Trophoblast cell (in vitro differentiated cells and primary cell): ENCODE measurements at regions not wholly inside any gene's neighbourhood (a gene's known extent, or its start where the extent isn't known, plus 50 kb on each side); places are given as distances from the start of the nearest gene placed in this dataset.

ENCODE experiments used
- DNase-seq, 2 donors: peaks; one replicate each; pipeline ENCODE4 v3.0.0-alpha.2; 2016
- H2AFZ ChIP-seq: 2 replicates; pipeline ENCODE4 v1.6.1; 2013; ENCODE audit warnings: low read length, moderate library complexity, mild to moderate bottlenecking; ENCODE audit not compliant: insufficient read depth, poor library complexity
- H2AK5ac ChIP-seq: 2 replicates; pipeline ENCODE4 v1.6.1; 2013; ENCODE audit warnings: mild to moderate bottlenecking, low read length
- H2BK120ac ChIP-seq: 2 replicates; pipeline ENCODE4 v1.6.1; 2013; ENCODE audit warnings: low read length, mild to moderate bottlenecking, moderate library complexity; ENCODE audit not compliant: insufficient read depth, poor library complexity
- H2BK12ac ChIP-seq: 2 replicates; pipeline ENCODE4 v1.6.1; 2013; ENCODE audit warnings: mild to moderate bottlenecking, low read length, moderate library complexity
- H2BK5ac ChIP-seq: 2 replicates; pipeline ENCODE4 v1.6.1; 2013; ENCODE audit warnings: low read length, low read depth, moderate library complexity, mild to moderate bottlenecking; ENCODE audit not compliant: poor library complexity
- H3K14ac ChIP-seq: 2 replicates; pipeline ENCODE4 v1.6.1; 2013; ENCODE audit warnings: mild to moderate bottlenecking, low read length
- H3K18ac ChIP-seq: 2 replicates; pipeline ENCODE4 v1.6.1; 2013; ENCODE audit warnings: mild to moderate bottlenecking, low read length
- H3K23ac ChIP-seq: 2 replicates; pipeline ENCODE4 v1.6.1; 2013; ENCODE audit warnings: low read length
- H3K27ac ChIP-seq: 2 replicates; pipeline ENCODE4 v1.5.1; 2013; ENCODE audit warnings: low read depth, mild to moderate bottlenecking, inconsistent platforms, low read length, moderate library complexity
- H3K27me3 ChIP-seq: 2 replicates; pipeline ENCODE4 v1.6.1; 2013; ENCODE audit warnings: inconsistent platforms, mild to moderate bottlenecking, low read length, moderate library complexity; ENCODE audit not compliant: insufficient read depth
- H3K36me3 ChIP-seq, 2 experiments: 1 replicate in 1 of 2; 2 replicates in 1 of 2; pipeline ENCODE4 v1.6.1; 2013; ENCODE audit warnings: low read length in 2 of 2, mild to moderate bottlenecking in 2 of 2, moderate library complexity in 1 of 2; ENCODE audit not compliant: insufficient read depth in 2 of 2, control insufficient read depth in 1 of 2
- H3K4ac ChIP-seq: 2 replicates; pipeline ENCODE4 v1.6.1; 2013; ENCODE audit warnings: low read depth, mild to moderate bottlenecking, low read length, moderate library complexity
- H3K4me1 ChIP-seq, 2 experiments: 1 replicate in 1 of 2; 2 replicates in 1 of 2; pipeline ENCODE4 v1.6.1; 2013; ENCODE audit warnings: low read length in 2 of 2, mild to moderate bottlenecking in 2 of 2, moderate library complexity in 1 of 2; ENCODE audit not compliant: insufficient read depth in 2 of 2, control insufficient read depth in 1 of 2
- H3K4me2 ChIP-seq: 2 replicates; pipeline ENCODE4 v1.6.1; 2013; ENCODE audit warnings: inconsistent platforms, mild to moderate bottlenecking, low read length, moderate library complexity
- H3K4me3 ChIP-seq: 2 replicates; pipeline ENCODE4 v1.5.1; 2013; ENCODE audit warnings: mild to moderate bottlenecking, low read depth, low read length, inconsistent platforms
- H3K79me1 ChIP-seq: one replicate; pipeline ENCODE4 v1.6.1; 2013; ENCODE audit warnings: low read length
- H3K79me2 ChIP-seq: 2 replicates; pipeline ENCODE4 v1.6.1; 2013; ENCODE audit warnings: low read length, mild to moderate bottlenecking; ENCODE audit not compliant: control insufficient read depth, insufficient read depth, poor library complexity
- H3K9ac ChIP-seq: 2 replicates; pipeline ENCODE4 v1.6.1; 2013; ENCODE audit warnings: mild to moderate bottlenecking, low read length
- H3K9me3 ChIP-seq: 2 replicates; pipeline ENCODE4 v1.6.1; 2013; ENCODE audit warnings: low read depth, mild to moderate bottlenecking, control low read depth, inconsistent platforms, low read length; ENCODE audit not compliant: insufficient read depth
- H4K12ac ChIP-seq: 2 replicates; pipeline ENCODE4 v1.6.1; 2013; ENCODE audit warnings: low read depth, mild to moderate bottlenecking, low read length, moderate library complexity
- H4K8ac ChIP-seq: 2 replicates; pipeline ENCODE4 v1.6.1; 2013; ENCODE audit warnings: low read depth, mild to moderate bottlenecking, low read length, moderate library complexity
- H4K91ac ChIP-seq: one replicate; pipeline ENCODE4 v1.6.1; 2013; ENCODE audit warnings: low read depth, mild to moderate bottlenecking, low read length, moderate library complexity
- WGBS: extraction: QIAGEN DNeasy Blood & Tissue Kit; methylation state at CpG from one replicate; pipeline ENCODE4 v1.1.7; 2013; ENCODE audit warnings: missing lambda C conversion rate; ENCODE audit not compliant: insufficient read length, insufficient coverage; ENCODE audit errors: extremely low coverage; 5-methylcytosine and 5-hydroxymethylcytosine counted together

GRCh38 chr6:140463312-140463710 is 1088.9 kb upstream of the CITED2 start:
- Histone ChIP-seq H3K36me3 (no peaks in the 10 kb centered on the region), H2BK12ac (peak overlapping the region; percentile 64), H4K8ac (peak overlapping the region; percentile 70), H3K4me3 (no peak overlapping the region), H3K18ac (no peak overlapping the region), H3K4me1 (peaks cover 0 to 3% of the 10 kb centered on the region in 2 experiments), H3K79me2 (no peaks in the 10 kb centered on the region), H3K4me2 (no peak overlapping the region), H3K23ac (no peak overlapping the region), H3K27ac (peak overlapping the region; percentile 94), H3K4ac (no peak overlapping the region), H4K91ac (peak overlapping the region; percentile 62), H3K14ac (no peak overlapping the region), H2AK5ac (no peak overlapping the region), H2BK5ac (peak overlapping the region; percentile 94), H3K9ac (no peak overlapping the region), H3K9me3 (no peaks in the 10 kb centered on the region), H3K27me3 (no peaks in the 10 kb centered on the region), H2AFZ (no peak overlapping the region), H4K12ac (no peak overlapping the region), H3K79me1 (peaks cover 6% of the 10 kb centered on the region), H2BK120ac (peak overlapping the region; percentile 51)
- no peak for DNase-seq
- no CpG with 5 or more reads among the region's 2 CpGs for WGBS

- WGBS, result no CpG with 5 or more reads among the region's 3 CpGs
- Histone ChIP-seq H4K91ac (no peak overlapping the region), H3K14ac (no peak overlapping the region), H3K4ac (no peak overlapping the region), H2BK5ac (no peak overlapping the region), H2BK12ac (no peak overlapping the region), H3K4me1 (peaks cover 0 to 6% of the 10 kb centered on the region in 2 experiments), H3K4me3 (no peak overlapping the region), H3K4me2 (no peak overlapping the region), H3K9me3 (no peaks in the 10 kb centered on the region), H4K8ac (no peak overlapping the region), H4K12ac (no peak overlapping the region), H3K27ac (peak overlapping the region; percentile 94), H3K79me2 (no peaks in the 10 kb centered on the region), H3K18ac (no peak overlapping the region), H3K79me1 (peaks cover 6% of the 10 kb centered on the region), H3K23ac (no peak overlapping the region), H3K9ac (no peak overlapping the region), H2AK5ac (no peak overlapping the region), H2AFZ (no peak overlapping the region), H2BK120ac (no peak overlapping the region), H3K36me3 (no peaks in the 10 kb centered on the region), H3K27me3 (no peaks in the 10 kb centered on the region)
- DNase-seq, result peak; percentile 69 to 97
Observed at GRCh38 chr6:140462453-140463311, 1088.2 kb upstream of the CITED2 start.

- DNase-seq, result no peak
- peaks cover 0 to 6% of the 10 kb centered on the region in 2 experiments for H3K4me1 ChIP-seq
- no peak overlapping the region for H4K12ac ChIP-seq
- H3K79me1 ChIP-seq, result peaks cover 6% of the 10 kb centered on the region
- H3K9ac ChIP-seq, result no peak overlapping the region
- H3K4ac ChIP-seq, result no peak overlapping the region
- no peak overlapping the region for H2BK5ac ChIP-seq
- no peak overlapping the region for H2AFZ ChIP-seq
- no peak overlapping the region for H4K91ac ChIP-seq
- no peak overlapping the region for H3K18ac ChIP-seq
- no peak overlapping the region for H3K14ac ChIP-seq
- no peaks in the 10 kb centered on the region for H3K9me3 ChIP-seq
- peak overlapping the region; percentile 31 for H2BK120ac ChIP-seq
- H4K8ac ChIP-seq, result no peak overlapping the region
- no peaks in the 10 kb centered on the region for H3K27me3 ChIP-seq
- no peak overlapping the region for H2AK5ac ChIP-seq
- H3K4me3 ChIP-seq, result no peak overlapping the region
- H3K79me2 ChIP-seq, result no peaks in the 10 kb centered on the region
- H2BK12ac ChIP-seq, result no peak overlapping the region
- no peak overlapping the region for H3K23ac ChIP-seq
- H3K36me3 ChIP-seq, result no peaks in the 10 kb centered on the region
- no peak overlapping the region for H3K4me2 ChIP-seq
- H3K27ac ChIP-seq, result no peak overlapping the region
Observed at GRCh38 chr6:140462076-140462452, 1087.6 kb upstream of the CITED2 start.

- H3K27me3 ChIP-seq, result no peaks in the 10 kb centered on the region
- H2BK12ac ChIP-seq, result no peak overlapping the region
- no peak overlapping the region for H4K12ac ChIP-seq
- no peak overlapping the region for H2BK5ac ChIP-seq
- no peak overlapping the region for H3K14ac ChIP-seq
- no CpG with 5 or more reads among the region's 1 CpG for WGBS
- H3K23ac ChIP-seq, result no peak overlapping the region
- H4K8ac ChIP-seq, result no peak overlapping the region
- H3K9me3 ChIP-seq, result no peaks in the 10 kb centered on the region
- H3K4me3 ChIP-seq, result no peak overlapping the region
- no peak overlapping the region for H3K18ac ChIP-seq
- no peak overlapping the region for H3K9ac ChIP-seq
- no peak overlapping the region for H2BK120ac ChIP-seq
- H3K79me2 ChIP-seq, result no peaks in the 10 kb centered on the region
- peaks cover 6% of the 10 kb centered on the region for H3K79me1 ChIP-seq
- H3K4me2 ChIP-seq, result no peak overlapping the region
- no peak overlapping the region for H2AFZ ChIP-seq
- no peak overlapping the region for H2AK5ac ChIP-seq
- H3K36me3 ChIP-seq, result no peaks in the 10 kb centered on the region
- H3K27ac ChIP-seq, result no peak overlapping the region
- peaks cover 0 to 6% of the 10 kb centered on the region in 2 experiments for H3K4me1 ChIP-seq
- H4K91ac ChIP-seq, result no peak overlapping the region
- no peak overlapping the region for H3K4ac ChIP-seq
- no peak for DNase-seq
Observed at GRCh38 chr6:140460267-140460666, 1085.8 kb upstream of the CITED2 start.
